PC-9 (cell line): ENCODE measurements at regions not wholly inside any gene's neighbourhood (a gene's known extent, or its start where the extent isn't known, plus 50 kb on each side); places are given as distances from the start of the nearest gene placed in this dataset.

Experiments
- BruUV-seq: library from RNA; stranded (reverse); fragments of 400-500 nt; replicated peaks from 2 replicates; lab custom pipeline; 2021; lab: Mats Ljungman, UMichigan
- CTCF ChIA-PET: fragments of 300-600 bp; sonication (Branson Sonifier 250); formaldehyde crosslinking; loops from one replicate; lab custom pipeline; 2022; ENCODE audit warnings: antibody characterized with exemption; lab: Charles Lee
- POLR2A ChIA-PET: fragments of 300-600 bp; sonication (Branson Sonifier 250); formaldehyde crosslinking; loops from one replicate; lab custom pipeline; 2022; ENCODE audit warnings: antibody characterized with exemption; ENCODE audit not compliant: unreplicated experiment; lab: Charles Lee
- DNase-seq, 2 experiments: peaks; one replicate each; pipeline versions ENCODE4 v3.0.0 to v3.0.0-alpha.2; 2015 to 2022; ENCODE audit warnings: mixed read lengths in 1 of 2
- H2AFZ ChIP-seq: fragments of 200-600 bp; sonication (generic); 2 replicates; pipeline ENCODE4 v1.8.1; 2017; ENCODE audit warnings: antibody characterized with exemption
- H3F3A ChIP-seq: fragments of 200-600 bp; sonication (generic); 2 replicates; pipeline ENCODE4 v1.8.1; 2017; ENCODE audit warnings: antibody characterized with exemption, mild to moderate bottlenecking, low read depth; ENCODE audit not compliant: insufficient read depth
- H3K27ac ChIP-seq: fragments of 200-600 bp; sonication (generic); 2 replicates; pipeline ENCODE4 v1.6.1; 2016; ENCODE audit warnings: mixed run types
- H3K27me3 ChIP-seq: fragments of 200-600 bp; sonication (generic); 2 replicates; pipeline ENCODE4 v1.6.1; 2016; ENCODE audit warnings: low read depth, mixed run types; ENCODE audit not compliant: insufficient read depth
- H3K36me3 ChIP-seq: fragments of 200-600 bp; sonication (generic); 2 replicates; pipeline ENCODE4 v1.6.1; 2016; ENCODE audit warnings: low read depth, mixed run types
- H3K4me1 ChIP-seq: fragments of 200-600 bp; sonication (generic); replicated peaks from 2 replicates; pipeline ENCODE4 v1.6.1; 2016; ENCODE audit warnings: mixed run types; ENCODE audit not compliant: insufficient read depth
- H3K4me2 ChIP-seq: fragments of 200-600 bp; sonication (generic); 2 replicates; pipeline ENCODE4 v1.6.1; 2017; ENCODE audit warnings: mixed run types
- H3K4me3 ChIP-seq: fragments of 200-600 bp; sonication (generic); 2 replicates; pipeline ENCODE4 v1.6.1; 2016; ENCODE audit warnings: mixed run types
- H3K79me2 ChIP-seq: fragments of 200-600 bp; sonication (generic); 2 replicates; pipeline ENCODE4 v1.6.1; 2017; ENCODE audit warnings: low read depth, mixed run types
- H3K9me2 ChIP-seq: fragments of 200-600 bp; sonication (generic); 2 replicates; pipeline ENCODE4 v1.8.1; 2017; ENCODE audit warnings: mild to moderate bottlenecking; ENCODE audit not compliant: insufficient read depth
- H3K9me3 ChIP-seq: fragments of 200-600 bp; sonication (generic); 2 replicates; pipeline ENCODE4 v1.8.1; 2016; ENCODE audit warnings: low read depth; ENCODE audit not compliant: insufficient read depth
- H4K20me1 ChIP-seq: fragments of 200-600 bp; sonication (generic); 2 replicates; pipeline ENCODE4 v1.8.1; 2017; ENCODE audit not compliant: insufficient read depth
- CTCF ChIP-seq: fragments of 200-600 bp; sonication (generic); conservative IDR thresholded peaks from 2 replicates; pipeline ENCODE4 v1.6.1; 2017; ENCODE audit warnings: mixed run types, antibody characterized with exemption, mild to moderate bottlenecking, moderate library complexity
- EZH2 ChIP-seq: fragments of 200-600 bp; sonication (generic); IDR thresholded peaks from 2 replicates; pipeline ENCODE4 v1.8.0; 2017; ENCODE audit warnings: antibody characterized with exemption, low read depth
- intact Hi-C: fragments of 100-400 bp; cut with micrococcal nuclease; formaldehyde crosslinking; loops from one replicate; pipeline ENCODE4 v1.10.0; 2022; ENCODE audit not compliant: unreplicated experiment

GRCh38 chr12:83864054-83864453 lies 1048.5 kb downstream of the SLC6A15 start:
- H3K27ac ChIP-seq = no peak overlapping the region
- no peak overlapping the region for H3K4me2 ChIP-seq
- intact Hi-C loops = no loop called here
- H3K4me3 ChIP-seq = no peak overlapping the region
- ChIA-PET POLR2A (no interaction called here), CTCF (no interaction called here)
- BruUV-seq = no TSS peak
- H3K36me3 ChIP-seq = no peaks in the 10 kb centered on the region
- no peaks in the 10 kb centered on the region for H3F3A ChIP-seq
- no peaks in the 10 kb centered on the region for H3K27me3 ChIP-seq
- H3K79me2 ChIP-seq = no peaks in the 10 kb centered on the region
- no peak for DNase-seq
- H3K9me2 ChIP-seq = no peaks in the 10 kb centered on the region
- H2AFZ ChIP-seq = no peak overlapping the region
- no peaks in the 10 kb centered on the region for H4K20me1 ChIP-seq
- no peaks in the 10 kb centered on the region for H3K9me3 ChIP-seq
- no peaks in the 10 kb centered on the region for H3K4me1 ChIP-seq
- TF ChIP-seq EZH2 = no peak
- TF ChIP-seq CTCF = no peak

GRCh38 chr12:83859021-83859420 lies 1053.6 kb downstream of the SLC6A15 start:
- Histone ChIP-seq H4K20me1 (no peaks in the 10 kb centered on the region), H3K79me2 (no peaks in the 10 kb centered on the region), H3K27ac (no peak overlapping the region), H3K36me3 (no peaks in the 10 kb centered on the region), H3K9me2 (no peaks in the 10 kb centered on the region), H3K27me3 (no peaks in the 10 kb centered on the region), H3K4me3 (no peak overlapping the region), H3K4me2 (no peak overlapping the region), H3K9me3 (no peaks in the 10 kb centered on the region; the same call in 1 of the 2 replicates), H3K4me1 (no peaks in the 10 kb centered on the region), H2AFZ (no peak overlapping the region), H3F3A (no peaks in the 10 kb centered on the region)
- TF ChIP-seq EZH2 (no peak), CTCF (no peak)
- DNase-seq = no peak
- intact Hi-C loops = no loop called here
- no TSS peak for BruUV-seq
- ChIA-PET POLR2A (no interaction called here), CTCF (no interaction called here)

GRCh38 chr12:83856803-83857202 lies 1055.8 kb downstream of the SLC6A15 start:
- no peaks in the 10 kb centered on the region for H3K4me1 ChIP-seq
- H3K27me3 ChIP-seq = no peaks in the 10 kb centered on the region
- H3K27ac ChIP-seq = no peak overlapping the region
- H4K20me1 ChIP-seq = no peaks in the 10 kb centered on the region
- H3F3A ChIP-seq = no peaks in the 10 kb centered on the region
- no peak overlapping the region for H3K4me3 ChIP-seq
- BruUV-seq = no TSS peak
- intact Hi-C loops = no loop called here
- H3K9me3 ChIP-seq = no peaks in the 10 kb centered on the region; the same call in 1 of the 2 replicates
- H3K36me3 ChIP-seq = no peaks in the 10 kb centered on the region
- TF ChIP-seq CTCF (no peak), EZH2 (no peak)
- H3K9me2 ChIP-seq = no peaks in the 10 kb centered on the region
- DNase-seq = no peak
- CTCF ChIA-PET = no interaction called here
- no peak overlapping the region for H2AFZ ChIP-seq
- no peaks in the 10 kb centered on the region for H3K79me2 ChIP-seq
- POLR2A ChIA-PET = no interaction called here
- H3K4me2 ChIP-seq = no peak overlapping the region
